OCI-LY7 (cell line): ENCODE measurements at regions not wholly inside any gene's neighbourhood (a gene's known extent, or its start where the extent isn't known, plus 50 kb on each side); places are given as distances from the start of the nearest gene placed in this dataset.
A peak's percentile ranks its signal among the peaks of the same experiment; 100 is the strongest.

Experiments used
- BruUV-seq: library from RNA; stranded (reverse); fragments of 400-500 nt; replicated peaks from 2 replicates; lab custom pipeline; 2021; lab: Mats Ljungman, UMichigan
- CTCF ChIA-PET: fragments of 300-600 bp; sonication (Branson Sonifier 250); formaldehyde crosslinking; loops from one replicate; lab custom pipeline; 2022; ENCODE audit warnings: antibody characterized with exemption; ENCODE audit not compliant: unreplicated experiment; lab: Charles Lee
- POLR2A ChIA-PET: fragments of 300-600 bp; sonication (Branson Sonifier 250); formaldehyde crosslinking; loops from one replicate; lab custom pipeline; 2022; ENCODE audit warnings: antibody characterized with exemption; lab: Charles Lee
- DNase-seq: peaks from one replicate; pipeline ENCODE4 v3.0.0-alpha.2; 2015; ENCODE audit warnings: low spot score
- H2AFZ ChIP-seq: fragments of 200-600 bp; sonication (generic), shearing (Covaris generic); 2 replicates; pipeline ENCODE4 v1.6.1; 2014; ENCODE audit warnings: mild to moderate bottlenecking, antibody characterized with exemption, low read length, moderate library complexity
- H3K27ac ChIP-seq: fragments of 200-600 bp; sonication (generic); 2 replicates; pipeline ENCODE4 v1.5.1; 2014; ENCODE audit warnings: mixed run types, low read depth, mild to moderate bottlenecking, moderate library complexity, low read length, inconsistent platforms; ENCODE audit not compliant: poor library complexity, severe bottlenecking
- H3K36me3 ChIP-seq: fragments of 200-600 bp; sonication (generic); 2 replicates; pipeline ENCODE4 v1.6.1; 2014; ENCODE audit warnings: mild to moderate bottlenecking, antibody characterized with exemption, low read length, moderate library complexity, mixed read lengths; ENCODE audit not compliant: insufficient read depth
- H3K4me1 ChIP-seq: fragments of 200-600 bp; sonication (generic); 2 replicates; pipeline ENCODE4 v1.5.1; 2014; ENCODE audit warnings: mild to moderate bottlenecking, low read length; ENCODE audit not compliant: insufficient read depth, poor library complexity, severe bottlenecking
- H3K4me2 ChIP-seq: fragments of 200-600 bp; sonication (generic); 2 replicates; pipeline ENCODE4 v1.6.1; 2014; ENCODE audit warnings: mild to moderate bottlenecking, low read length
- H3K4me3 ChIP-seq: fragments of 200-600 bp; sonication (generic); 2 replicates; pipeline ENCODE4 v1.5.1; 2014; ENCODE audit warnings: mild to moderate bottlenecking, low read depth, low read length; ENCODE audit not compliant: poor library complexity, severe bottlenecking
- H3K79me2 ChIP-seq: fragments of 200-600 bp; sonication (generic); 2 replicates; pipeline ENCODE4 v1.6.1; 2016; ENCODE audit warnings: low read depth, mild to moderate bottlenecking, low read length, moderate library complexity, mixed read lengths; ENCODE audit not compliant: insufficient read depth
- H3K9me2 ChIP-seq: fragments of 200-600 bp; sonication (generic); 2 replicates; pipeline ENCODE4 v1.6.1; 2016; ENCODE audit warnings: mild to moderate bottlenecking, low read length, mixed read lengths; ENCODE audit not compliant: insufficient read depth
- H3K9me3 ChIP-seq: fragments of 200-600 bp; sonication (generic); 2 replicates; pipeline ENCODE4 v1.6.1; 2014; ENCODE audit warnings: mild to moderate bottlenecking, mixed run types, low read length, mixed read lengths
- H4K20me1 ChIP-seq: fragments of 200-600 bp; sonication (generic); 2 replicates; pipeline ENCODE4 v1.6.1; 2014; ENCODE audit warnings: mild to moderate bottlenecking, antibody characterized with exemption, low read length, moderate library complexity, mixed read lengths; ENCODE audit not compliant: insufficient read depth
- EZH2phosphoT487 ChIP-seq: fragments of 200-600 bp; sonication (generic); IDR thresholded peaks from 2 replicates; pipeline ENCODE4 v1.6.1; 2018; ENCODE audit warnings: low read depth, borderline replicate concordance, mild to moderate bottlenecking, mixed run types, antibody characterized with exemption, low read length, moderate library complexity, mixed read lengths
- intact Hi-C: fragments of 100-400 bp; cut with micrococcal nuclease; formaldehyde crosslinking; loops from one replicate; pipeline ENCODE4 v1.10.0; 2022; ENCODE audit not compliant: unreplicated experiment
- TF ChIP-seq, protein P1 (sequence below): fragments of 200-600 bp; sonication (generic); conservative IDR thresholded peaks from 2 replicates; pipeline ENCODE4 v1.5.1; 2014; ENCODE audit warnings: mild to moderate bottlenecking, antibody characterized with exemption, low read length, moderate library complexity, mixed read lengths

DNA sequence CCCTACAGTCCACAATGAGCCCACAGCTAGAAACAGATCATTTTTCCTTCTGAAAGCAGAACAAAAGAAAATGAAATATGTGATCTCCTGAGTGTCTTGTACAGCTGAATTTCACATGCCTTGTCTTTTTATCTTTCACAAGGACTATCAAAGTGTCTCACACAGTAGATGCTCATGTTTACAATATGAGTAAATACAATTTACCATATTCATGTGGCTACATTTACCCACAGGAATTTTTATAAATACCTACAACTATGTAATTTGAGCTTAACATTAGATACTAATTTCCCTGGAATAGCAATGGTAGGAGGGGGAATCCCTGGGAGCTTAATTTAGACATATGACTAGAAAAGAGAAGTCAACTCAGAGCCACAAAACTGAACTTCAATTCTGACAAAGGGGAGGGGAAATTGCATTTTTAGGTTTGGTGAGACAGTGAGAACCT is 186.2 kb downstream of the MACC1 start:
- POLR2A ChIA-PET: interaction anchor here (1.0 to 2.2 kb wide), 5 partner anchors 8 to 41 kb away, joined by 3 to 6 read pairs (median 3); no protein-coding TSS in a partner anchor
- BruUV-seq: no TSS peak
- H4K20me1 ChIP-seq: no peaks in the 10 kb centered on the region
- no peak overlapping the region for H3K4me3 ChIP-seq
- no peak overlapping the region for H3K27ac ChIP-seq
- H3K9me3 ChIP-seq: no peaks in the 10 kb centered on the region
- no peaks in the 10 kb centered on the region for H3K4me1 ChIP-seq
- TF ChIP-seq, protein P1, sequence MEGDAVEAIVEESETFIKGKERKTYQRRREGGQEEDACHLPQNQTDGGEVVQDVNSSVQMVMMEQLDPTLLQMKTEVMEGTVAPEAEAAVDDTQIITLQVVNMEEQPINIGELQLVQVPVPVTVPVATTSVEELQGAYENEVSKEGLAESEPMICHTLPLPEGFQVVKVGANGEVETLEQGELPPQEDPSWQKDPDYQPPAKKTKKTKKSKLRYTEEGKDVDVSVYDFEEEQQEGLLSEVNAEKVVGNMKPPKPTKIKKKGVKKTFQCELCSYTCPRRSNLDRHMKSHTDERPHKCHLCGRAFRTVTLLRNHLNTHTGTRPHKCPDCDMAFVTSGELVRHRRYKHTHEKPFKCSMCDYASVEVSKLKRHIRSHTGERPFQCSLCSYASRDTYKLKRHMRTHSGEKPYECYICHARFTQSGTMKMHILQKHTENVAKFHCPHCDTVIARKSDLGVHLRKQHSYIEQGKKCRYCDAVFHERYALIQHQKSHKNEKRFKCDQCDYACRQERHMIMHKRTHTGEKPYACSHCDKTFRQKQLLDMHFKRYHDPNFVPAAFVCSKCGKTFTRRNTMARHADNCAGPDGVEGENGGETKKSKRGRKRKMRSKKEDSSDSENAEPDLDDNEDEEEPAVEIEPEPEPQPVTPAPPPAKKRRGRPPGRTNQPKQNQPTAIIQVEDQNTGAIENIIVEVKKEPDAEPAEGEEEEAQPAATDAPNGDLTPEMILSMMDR: no peak
- TF ChIP-seq EZH2phosphoT487: no peak
- DNase-seq: no peak
- no peak overlapping the region for H2AFZ ChIP-seq
- H3K36me3 ChIP-seq: no peaks in the 10 kb centered on the region
- no peak overlapping the region for H3K4me2 ChIP-seq
- H3K79me2 ChIP-seq: no peaks in the 10 kb centered on the region
- CTCF ChIA-PET: no interaction called here
- intact Hi-C loops: no loop called here
- H3K9me2 ChIP-seq: no peaks in the 10 kb centered on the region

DNA sequence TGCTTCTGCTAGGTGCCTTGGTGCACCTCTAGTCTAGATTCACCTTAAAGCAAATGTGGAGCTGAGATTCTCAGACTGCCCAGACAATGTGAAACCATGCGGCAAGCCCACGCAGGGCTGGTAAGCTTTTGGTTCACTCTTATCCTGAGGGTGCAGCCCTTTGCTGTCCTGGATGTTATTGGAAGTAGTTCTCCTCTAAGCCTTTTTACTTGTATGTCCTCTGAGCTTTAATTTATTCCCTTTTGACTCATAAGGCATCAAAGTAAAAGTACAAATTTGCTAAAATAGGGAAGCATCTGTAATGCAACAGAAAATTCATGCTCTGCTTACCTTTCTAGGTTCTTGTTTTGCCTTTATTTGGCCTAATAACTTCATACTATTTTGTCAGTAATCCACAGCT is 186.8 kb downstream of the MACC1 start:
- no peaks in the 10 kb centered on the region for H4K20me1 ChIP-seq
- no peaks in the 10 kb centered on the region for H3K36me3 ChIP-seq
- H3K4me1 ChIP-seq: no peaks in the 10 kb centered on the region
- ChIA-PET POLR2A (interaction anchor here (1.1 to 2.2 kb wide), 4 partner anchors 13 to 41 kb away, joined by 3 to 6 read pairs (median 4); no protein-coding TSS in a partner anchor), CTCF (no interaction called here)
- intact Hi-C loops: no loop called here
- H3K79me2 ChIP-seq: no peaks in the 10 kb centered on the region
- H3K9me2 ChIP-seq: no peaks in the 10 kb centered on the region
- H3K9me3 ChIP-seq: no peaks in the 10 kb centered on the region
- H3K27ac ChIP-seq: no peak overlapping the region
- DNase-seq: no peak
- no peak overlapping the region for H3K4me3 ChIP-seq
- no TSS peak for BruUV-seq
- no peak overlapping the region for H2AFZ ChIP-seq
- TF ChIP-seq EZH2phosphoT487: no peak
- TF ChIP-seq, protein P1: no peak
- peak overlapping the region; percentile 16; the same call in 1 of the 2 replicates for H3K4me2 ChIP-seq

DNA sequence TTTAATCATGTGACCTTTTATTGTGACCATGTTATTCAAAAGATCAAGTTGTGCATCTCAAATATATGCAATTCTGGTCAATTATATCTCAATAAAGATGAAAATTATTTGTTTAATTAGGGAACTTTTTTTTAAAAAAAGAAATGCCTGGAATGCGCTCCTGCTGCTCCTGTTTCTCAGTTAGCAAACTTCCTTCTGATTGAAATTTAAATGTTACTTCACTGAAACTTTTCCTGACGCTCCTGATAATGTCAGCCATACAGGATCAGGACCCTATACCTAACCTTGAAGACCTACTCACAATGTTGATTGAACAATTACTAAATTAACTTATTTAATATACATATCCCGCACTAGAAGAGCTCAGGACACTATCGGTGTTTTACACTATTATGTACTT is 190.4 kb downstream of the MACC1 start:
- Histone ChIP-seq H3K9me3 (no peaks in the 10 kb centered on the region), H3K36me3 (no peaks in the 10 kb centered on the region), H3K4me2 (no peak overlapping the region), H4K20me1 (no peaks in the 10 kb centered on the region), H3K4me3 (no peak overlapping the region), H3K9me2 (no peaks in the 10 kb centered on the region), H3K27ac (no peak overlapping the region), H2AFZ (no peak overlapping the region), H3K4me1 (no peaks in the 10 kb centered on the region), H3K79me2 (no peaks in the 10 kb centered on the region)
- TF ChIP-seq, protein P1: no peak
- no peak for TF ChIP-seq EZH2phosphoT487
- POLR2A ChIA-PET: interaction anchor here (0.5 kb wide), 1 partner anchor 204 kb away, joined by 3 read pairs; no protein-coding TSS in a partner anchor
- intact Hi-C loops: no loop called here
- BruUV-seq: no TSS peak
- CTCF ChIA-PET: no interaction called here
- no peak for DNase-seq
